ENCODE measurements at regions not wholly inside any gene's neighbourhood (a gene's known extent, or its start where the extent isn't known, plus 50 kb on each side); places are given as distances from the start of the nearest gene placed in this dataset.

- TF ChIP-seq ZNF394 (tag by site-specific recombination; IDR thresholded peaks at IDR 0.05; ENCODE audit: borderline replicate concordance) (no peak), SP2 (tag by site-specific recombination; IDR thresholded peaks at IDR 0.05) (no peak), ZIC2 (tag by site-specific recombination; IDR thresholded peaks at IDR 0.05) (no peak), ZNF843 (tag by site-specific recombination; IDR thresholded peaks at IDR 0.05) (no peak), ZFHX2 (tag by site-specific recombination; conservative IDR thresholded peaks at IDR 0.05) (no peak), ZNF426 (tag by site-specific recombination; IDR thresholded peaks at IDR 0.05) (no peak), ZSCAN30 (tag by site-specific recombination; IDR thresholded peaks at IDR 0.05) (no peak), HOXA7 (CRISPR knock-in tag; IDR thresholded peaks at IDR 0.05; ENCODE audit: borderline replicate concordance) (no peak), ZNF433 (tag by site-specific recombination; IDR thresholded peaks at IDR 0.05; ENCODE audit: low read depth) (no peak), ZNF239 (tag by site-specific recombination; IDR thresholded peaks at IDR 0.05) (no peak)
- TF ChIP-seq, protein P1, sequence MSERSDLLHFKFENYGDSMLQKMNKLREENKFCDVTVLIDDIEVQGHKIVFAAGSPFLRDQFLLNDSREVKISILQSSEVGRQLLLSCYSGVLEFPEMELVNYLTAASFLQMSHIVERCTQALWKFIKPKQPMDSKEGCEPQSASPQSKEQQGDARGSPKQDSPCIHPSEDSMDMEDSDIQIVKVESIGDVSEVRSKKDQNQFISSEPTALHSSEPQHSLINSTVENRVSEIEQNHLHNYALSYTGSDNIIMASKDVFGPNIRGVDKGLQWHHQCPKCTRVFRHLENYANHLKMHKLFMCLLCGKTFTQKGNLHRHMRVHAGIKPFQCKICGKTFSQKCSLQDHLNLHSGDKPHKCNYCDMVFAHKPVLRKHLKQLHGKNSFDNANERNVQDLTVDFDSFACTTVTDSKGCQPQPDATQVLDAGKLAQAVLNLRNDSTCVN (tag by site-specific recombination; optimal IDR thresholded peaks at IDR 0.05) = no peak
Measured at GRCh38 chr14:82830596-82830995, 1296.9 kb upstream of the SEL1L start (continued).

DNA sequence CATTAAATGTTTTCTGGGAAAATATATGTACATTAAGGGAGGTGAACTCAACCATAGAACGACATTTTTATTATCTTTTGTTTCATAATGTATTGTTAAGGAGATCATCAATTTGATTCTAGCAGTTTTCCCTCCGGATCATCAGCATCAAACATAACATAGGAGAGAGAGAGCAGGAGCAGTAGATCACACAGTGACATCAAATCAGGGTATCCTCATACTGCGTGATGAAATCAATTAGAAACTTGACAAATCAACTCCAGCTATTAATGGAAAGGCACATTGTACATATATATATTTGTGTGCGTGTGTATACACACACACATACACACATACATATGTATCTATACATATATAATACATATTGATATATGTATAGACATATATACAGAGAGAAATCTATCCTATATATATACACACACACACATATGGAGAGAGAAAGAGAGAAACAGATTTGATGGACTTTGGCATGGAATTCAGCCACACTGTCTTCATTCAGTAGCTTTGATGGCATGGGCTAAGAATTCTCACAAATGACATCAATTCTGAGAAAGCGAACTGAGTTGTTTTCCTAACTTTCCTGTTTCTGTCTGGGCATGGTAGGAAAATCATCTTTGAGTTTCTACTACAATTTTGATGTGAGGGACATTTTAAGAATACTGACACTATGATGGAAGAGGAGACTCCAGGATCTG, 1302.8 kb upstream of the SEL1L start:
- Histone ChIP-seq H3K9me3 (ENCODE audit: control insufficient read depth, insufficient read depth, low read depth, low read length) (no peaks in the 10 kb centered on the region), H3K36me3 (ENCODE audit: control insufficient read depth in 2 of 2, insufficient read depth in 1 of 2, low read length in 2 of 2) (no peaks in the 10 kb centered on the region), H3K4me1 (ENCODE audit: control insufficient read depth, insufficient read depth, low read length) (no peaks in the 10 kb centered on the region), H3K27ac (ENCODE audit: extremely low read depth, low read depth, low read length) (no peak overlapping the region), H3K4me3 (ENCODE audit: low read depth, low read length) (no peak overlapping the region)
- TF ChIP-seq ZNF416 (tag by site-specific recombination; IDR thresholded peaks at IDR 0.05) = no peak
- no peak for TF ChIP-seq ZBTB8A (tag by site-specific recombination; IDR thresholded peaks at IDR 0.05)
- ChIA-PET POLR2A (no interaction called here), CTCF (interaction anchor here (0.6 kb wide), 1 partner anchor 1141 kb away, joined by 3 read pairs; no protein-coding TSS in a partner anchor)

GRCh38 chr14:82837611-82838140, 1304.0 kb upstream of the SEL1L start:
- TF ChIP-seq, protein P2, sequence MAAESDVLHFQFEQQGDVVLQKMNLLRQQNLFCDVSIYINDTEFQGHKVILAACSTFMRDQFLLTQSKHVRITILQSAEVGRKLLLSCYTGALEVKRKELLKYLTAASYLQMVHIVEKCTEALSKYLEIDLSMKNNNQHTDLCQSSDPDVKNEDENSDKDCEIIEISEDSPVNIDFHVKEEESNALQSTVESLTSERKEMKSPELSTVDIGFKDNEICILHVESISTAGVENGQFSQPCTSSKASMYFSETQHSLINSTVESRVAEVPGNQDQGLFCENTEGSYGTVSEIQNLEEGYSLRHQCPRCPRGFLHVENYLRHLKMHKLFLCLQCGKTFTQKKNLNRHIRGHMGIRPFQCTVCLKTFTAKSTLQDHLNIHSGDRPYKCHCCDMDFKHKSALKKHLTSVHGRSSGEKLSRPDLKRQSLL (tag by site-specific recombination; IDR thresholded peaks at IDR 0.05) = no peak
- TF ChIP-seq ZNF133 (tag by site-specific recombination; IDR thresholded peaks at IDR 0.05) (no peak), YY2 (tag by site-specific recombination; IDR thresholded peaks at IDR 0.05) (no peak), HOXD13 (CRISPR knock-in tag; IDR thresholded peaks at IDR 0.05; ENCODE audit: borderline replicate concordance) (no peak), ZBTB7A (tag by site-specific recombination; IDR thresholded peaks at IDR 0.05; ENCODE audit: low read depth) (no peak), SCRT1 (tag by site-specific recombination; IDR thresholded peaks at IDR 0.05; ENCODE audit: borderline replicate concordance) (no peak), OSR2 (tag by site-specific recombination; IDR thresholded peaks at IDR 0.05) (no peak), ZNF248 (tag by site-specific recombination; IDR thresholded peaks at IDR 0.05) (no peak), ZNF23 (tag by site-specific recombination; IDR thresholded peaks at IDR 0.05; ENCODE audit: borderline replicate concordance) (no peak), ZNF707 (tag by site-specific recombination; IDR thresholded peaks at IDR 0.05) (no peak), ZNF626 (tag by site-specific recombination; IDR thresholded peaks at IDR 0.05) (no peak), SETDB1 (IDR thresholded peaks at IDR 0.05; ENCODE audit: insufficient read length, low read length) (no peak), MEIS1 (CRISPR knock-in tag; IDR thresholded peaks at IDR 0.05; ENCODE audit: borderline replicate concordance) (no peak)
- TF ChIP-seq, protein P3, sequence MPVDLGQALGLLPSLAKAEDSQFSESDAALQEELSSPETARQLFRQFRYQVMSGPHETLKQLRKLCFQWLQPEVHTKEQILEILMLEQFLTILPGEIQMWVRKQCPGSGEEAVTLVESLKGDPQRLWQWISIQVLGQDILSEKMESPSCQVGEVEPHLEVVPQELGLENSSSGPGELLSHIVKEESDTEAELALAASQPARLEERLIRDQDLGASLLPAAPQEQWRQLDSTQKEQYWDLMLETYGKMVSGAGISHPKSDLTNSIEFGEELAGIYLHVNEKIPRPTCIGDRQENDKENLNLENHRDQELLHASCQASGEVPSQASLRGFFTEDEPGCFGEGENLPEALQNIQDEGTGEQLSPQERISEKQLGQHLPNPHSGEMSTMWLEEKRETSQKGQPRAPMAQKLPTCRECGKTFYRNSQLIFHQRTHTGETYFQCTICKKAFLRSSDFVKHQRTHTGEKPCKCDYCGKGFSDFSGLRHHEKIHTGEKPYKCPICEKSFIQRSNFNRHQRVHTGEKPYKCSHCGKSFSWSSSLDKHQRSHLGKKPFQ (tag by site-specific recombination; IDR thresholded peaks at IDR 0.05) = no peak
- H3K4me3 ChIP-seq (ENCODE audit: low read depth, low read length) = no peak overlapping the region
- H3K4me1 ChIP-seq (ENCODE audit: control insufficient read depth, insufficient read depth, low read length) = no peaks in the 10 kb centered on the region
- no peaks in the 10 kb centered on the region for H3K9me3 ChIP-seq (ENCODE audit: control insufficient read depth, insufficient read depth, low read depth, low read length)
- no peak overlapping the region for H3K27ac ChIP-seq (ENCODE audit: extremely low read depth, low read depth, low read length)
- no peaks in the 10 kb centered on the region for H3K36me3 ChIP-seq (ENCODE audit: control insufficient read depth in 2 of 2, insufficient read depth in 1 of 2, low read length in 2 of 2)
- ChIA-PET POLR2A (no interaction called here), CTCF (no interaction called here)
